GM18517 (cell line): ENCODE measurements at regions not wholly inside any gene's neighbourhood (a gene's known extent, or its start where the extent isn't known, plus 50 kb on each side); places are given as distances from the start of the nearest gene placed in this dataset.
"Not testable (repeated sequence)": the region's sequence is repeated elsewhere in the genome, so short reads cannot be mapped to it uniquely, and the experiment has no call there.

ENCODE experiments used
- ATAC-seq: cut with Tn5 transposase; IDR thresholded peaks from one replicate; pipeline ENCODE4 v1.9.1; 2021; ENCODE audit warnings: mild to moderate bottlenecking, moderate library complexity; ENCODE audit not compliant: unreplicated experiment

DNA sequence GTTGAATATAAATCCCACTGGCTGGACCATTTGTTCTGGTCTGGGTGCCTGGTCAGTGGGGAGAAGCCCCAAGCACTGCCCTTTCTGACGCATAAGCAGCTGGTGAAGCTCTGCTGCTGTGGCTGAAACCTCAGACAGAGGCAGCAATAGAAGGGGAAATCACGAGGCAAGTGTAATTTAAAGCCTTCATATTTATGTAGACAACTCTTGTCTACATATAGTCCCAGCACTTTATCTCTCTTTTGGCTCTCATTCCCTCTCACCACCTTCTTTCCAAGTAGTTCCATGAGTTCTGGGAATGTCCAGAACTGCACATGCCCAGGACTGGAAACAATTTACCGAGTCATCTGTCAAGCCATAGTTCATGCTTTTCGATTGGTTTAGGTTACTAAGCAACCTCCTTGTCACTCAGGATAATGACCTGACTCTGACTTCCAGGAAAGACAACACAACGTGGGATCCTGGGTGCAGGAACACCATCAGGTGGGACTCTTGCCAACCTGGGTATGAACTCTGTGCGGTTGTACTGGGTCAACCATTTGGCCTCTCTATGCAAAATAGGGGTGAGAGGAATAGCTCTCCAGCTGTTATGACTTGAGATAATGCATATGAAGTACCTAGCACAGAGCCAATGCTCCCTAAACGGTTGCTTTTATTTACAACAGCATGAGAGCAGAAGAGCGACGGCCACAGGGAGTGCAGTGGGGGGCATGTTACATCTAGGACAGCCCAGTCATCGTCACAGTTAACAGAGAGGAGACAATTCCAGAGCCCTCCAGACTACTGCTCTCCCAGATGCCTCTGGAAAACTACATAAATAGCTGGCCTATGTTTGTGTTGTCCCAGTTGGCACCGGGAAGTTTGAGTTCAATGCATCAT is 321.9 kb downstream of the FOXO1 start:
- no peak for ATAC-seq

DNA sequence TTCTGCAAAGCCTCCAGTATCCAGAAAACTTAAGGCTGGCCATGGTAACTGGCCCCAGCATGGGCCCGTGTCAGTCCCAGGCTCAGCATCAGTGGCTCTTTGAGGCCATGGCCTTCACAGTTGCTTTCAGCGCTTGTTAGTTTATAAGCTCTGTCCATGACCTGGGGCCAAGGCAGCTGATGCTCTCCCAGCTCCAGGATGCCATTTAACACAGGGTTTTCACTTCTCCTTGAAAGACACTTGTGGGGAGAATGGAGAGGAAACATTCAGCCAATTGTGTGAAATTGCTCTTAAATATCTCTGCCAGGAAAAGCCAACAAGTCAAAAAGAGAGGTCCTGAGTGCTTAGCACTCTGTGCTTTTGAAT is 321.3 kb downstream of the FOXO1 start:
- no peak for ATAC-seq

DNA sequence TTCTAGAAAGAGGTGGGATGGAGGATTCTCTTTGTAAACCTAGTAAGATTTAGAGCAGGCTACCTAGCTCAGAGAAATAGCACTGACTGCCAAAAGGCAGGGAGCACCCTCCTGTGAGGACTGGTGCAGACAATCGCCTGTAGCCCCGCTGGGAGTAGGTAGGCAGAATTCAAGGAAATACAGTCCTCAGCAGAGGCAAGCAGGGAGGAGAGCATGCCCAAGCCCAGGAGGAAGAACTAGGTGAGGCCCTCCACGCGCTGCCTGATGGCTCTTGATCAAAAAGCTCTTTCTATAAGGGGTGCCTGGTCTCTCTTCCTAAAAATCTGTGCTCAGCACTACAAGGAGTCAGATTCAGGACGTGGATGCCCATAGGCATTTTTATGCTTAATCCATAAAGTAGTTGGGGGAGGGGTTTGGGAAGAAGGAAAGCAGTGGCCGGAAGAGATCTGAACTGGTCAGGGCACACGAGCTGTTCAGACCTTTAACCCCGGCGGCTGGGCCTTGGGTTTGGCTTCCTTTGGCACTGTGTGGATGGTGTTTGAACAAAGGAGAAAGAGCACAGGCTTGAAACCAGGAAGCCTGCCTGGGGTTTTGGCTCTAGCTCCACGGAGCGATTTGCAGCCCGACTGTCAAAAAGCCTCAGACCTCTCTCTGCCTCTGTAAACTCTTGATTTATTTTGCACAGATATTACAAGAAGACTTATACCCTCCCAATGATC is 320.6 kb downstream of the FOXO1 start:
- ATAC-seq, result no peak

DNA sequence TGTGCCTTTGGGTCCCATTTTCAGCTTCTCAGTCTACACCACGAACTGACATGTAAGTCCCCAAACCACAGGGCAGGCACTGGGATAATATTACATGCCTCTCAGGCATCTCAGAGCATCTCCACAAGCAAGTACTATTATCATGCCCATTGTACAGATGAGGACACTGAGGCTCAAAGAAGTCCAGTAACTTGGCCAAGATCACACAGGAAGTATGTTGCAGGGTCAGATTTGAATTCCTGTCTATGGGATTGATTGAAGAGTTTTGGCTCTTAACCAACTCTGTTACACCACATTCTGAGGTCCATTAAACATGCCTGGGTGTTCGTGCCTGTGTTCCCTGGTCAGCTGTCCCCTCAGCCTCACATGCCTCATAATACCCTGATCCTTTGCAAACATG is 319.8 kb downstream of the FOXO1 start:
- ATAC-seq, result no peak

DNA sequence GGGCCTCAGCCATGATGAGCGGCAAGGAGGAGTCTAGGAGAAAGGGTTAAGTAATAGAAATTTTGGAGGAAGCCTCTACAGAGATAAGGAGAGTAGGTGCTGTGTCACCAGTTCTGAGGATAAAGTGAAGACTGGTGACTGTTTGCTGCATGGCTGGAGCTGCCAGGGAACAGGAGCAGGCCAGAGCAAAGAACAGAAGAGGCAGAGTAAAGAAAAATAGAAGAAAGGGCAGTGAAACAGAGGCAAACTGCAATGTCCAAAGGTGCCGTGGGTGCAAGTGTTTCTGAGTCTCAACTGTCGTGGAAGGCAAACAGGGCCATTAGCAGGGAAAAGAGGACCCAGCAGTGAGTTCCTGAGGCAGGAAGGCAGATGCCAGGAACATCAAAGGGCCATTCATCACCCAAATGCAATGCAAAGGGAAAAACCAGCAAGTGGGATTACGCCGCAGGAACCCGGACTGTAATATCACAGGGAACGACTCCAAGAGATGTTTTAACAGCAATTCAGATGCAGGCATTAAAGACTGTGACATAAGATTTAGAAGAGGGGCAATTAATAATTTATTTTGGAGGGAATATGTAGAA is 318.3 kb downstream of the FOXO1 start:
- no peak for ATAC-seq

DNA sequence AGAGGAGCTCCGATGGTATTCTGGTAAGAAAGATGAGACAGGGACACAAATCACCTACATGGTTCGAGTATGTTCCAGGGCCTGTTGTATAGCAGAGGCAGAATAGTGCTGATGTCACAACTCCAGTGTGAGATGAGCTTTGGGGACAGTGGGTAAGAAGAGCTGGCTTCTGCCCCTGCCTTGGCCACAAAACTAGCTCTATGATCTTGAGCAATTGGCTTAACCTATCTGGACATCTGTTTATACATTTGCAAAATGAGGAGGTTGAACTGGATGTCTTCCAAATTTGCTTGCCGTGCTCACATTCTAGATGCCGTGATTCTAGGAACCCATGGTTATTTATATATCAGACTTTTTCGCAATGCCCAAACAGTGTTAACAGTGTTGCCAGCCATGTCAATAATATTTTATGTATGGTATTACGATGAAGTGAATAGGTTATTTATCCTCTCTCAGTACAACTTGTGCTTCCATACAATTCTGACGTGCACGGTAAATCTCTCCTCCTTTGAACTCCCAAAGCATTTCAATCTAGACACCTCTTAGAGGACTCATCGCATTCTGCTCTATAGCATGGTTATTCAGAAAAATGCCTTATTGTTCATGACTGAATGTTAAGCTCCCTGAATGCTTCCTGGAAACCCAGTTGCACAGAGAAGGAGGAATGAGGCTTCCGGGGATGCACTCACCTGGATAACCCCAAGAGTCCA is 316.0 kb downstream of the FOXO1 start:
- ATAC-seq, result no peak

DNA sequence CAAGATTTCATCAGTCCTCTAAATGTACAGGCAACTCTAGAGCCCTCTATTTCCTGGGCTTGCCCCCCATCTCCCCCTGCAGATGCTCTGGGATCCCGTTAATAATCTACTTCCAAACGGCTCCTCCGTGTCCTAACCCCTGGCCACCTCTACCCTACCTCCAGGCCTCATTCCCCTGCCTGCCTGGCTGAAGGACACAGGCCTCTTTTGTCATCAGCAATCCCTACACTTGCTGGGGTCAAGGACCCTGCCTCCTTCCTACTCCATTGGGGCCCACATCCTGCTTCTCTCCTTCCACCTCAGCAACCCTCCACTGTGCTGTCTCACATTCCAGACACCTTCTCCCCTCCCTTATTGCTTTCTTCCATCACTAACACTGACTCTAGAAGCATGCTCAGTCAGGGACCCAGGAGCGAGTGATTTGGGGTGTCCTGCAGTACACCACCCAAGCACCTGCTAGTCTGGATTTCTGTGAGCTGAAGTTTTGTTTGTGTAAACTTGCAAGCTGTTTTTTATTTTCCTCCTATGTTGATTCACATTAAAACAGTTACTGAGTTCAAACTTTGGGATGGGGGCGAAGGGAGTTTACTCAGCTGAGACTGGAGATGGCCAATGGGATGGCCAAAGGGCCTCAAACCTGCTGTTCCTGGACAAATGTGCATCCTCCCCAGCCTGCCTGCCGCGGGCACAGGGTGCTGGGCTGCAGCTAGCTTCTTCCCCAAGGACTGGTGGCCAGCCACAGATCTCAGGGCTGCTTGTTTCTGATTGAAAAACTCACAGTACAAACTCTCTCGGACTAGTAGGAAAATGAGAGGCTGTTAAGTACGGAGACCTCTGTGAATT is 314.7 kb downstream of the FOXO1 start:
- ATAC-seq, result no peak

DNA sequence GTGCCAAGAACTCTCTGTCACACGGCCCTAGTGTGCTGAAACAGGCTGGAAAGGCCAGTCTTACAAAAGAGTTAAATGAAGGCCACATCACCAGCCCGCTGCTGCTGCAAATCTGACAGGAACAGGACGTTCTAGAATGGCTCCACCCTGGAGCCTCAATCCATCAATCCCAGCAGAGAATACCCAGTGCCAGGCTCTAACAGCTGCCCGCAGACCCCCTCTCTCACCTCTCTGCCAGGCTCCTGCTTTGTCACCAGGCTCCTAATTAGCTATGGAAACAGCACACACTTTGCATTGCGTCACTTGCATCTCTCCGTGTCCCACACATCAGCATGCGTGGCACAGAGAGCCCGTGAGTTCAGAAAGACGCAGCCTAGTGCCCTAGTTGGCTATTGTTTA is 314.1 kb downstream of the FOXO1 start:
- ATAC-seq, result no peak

DNA sequence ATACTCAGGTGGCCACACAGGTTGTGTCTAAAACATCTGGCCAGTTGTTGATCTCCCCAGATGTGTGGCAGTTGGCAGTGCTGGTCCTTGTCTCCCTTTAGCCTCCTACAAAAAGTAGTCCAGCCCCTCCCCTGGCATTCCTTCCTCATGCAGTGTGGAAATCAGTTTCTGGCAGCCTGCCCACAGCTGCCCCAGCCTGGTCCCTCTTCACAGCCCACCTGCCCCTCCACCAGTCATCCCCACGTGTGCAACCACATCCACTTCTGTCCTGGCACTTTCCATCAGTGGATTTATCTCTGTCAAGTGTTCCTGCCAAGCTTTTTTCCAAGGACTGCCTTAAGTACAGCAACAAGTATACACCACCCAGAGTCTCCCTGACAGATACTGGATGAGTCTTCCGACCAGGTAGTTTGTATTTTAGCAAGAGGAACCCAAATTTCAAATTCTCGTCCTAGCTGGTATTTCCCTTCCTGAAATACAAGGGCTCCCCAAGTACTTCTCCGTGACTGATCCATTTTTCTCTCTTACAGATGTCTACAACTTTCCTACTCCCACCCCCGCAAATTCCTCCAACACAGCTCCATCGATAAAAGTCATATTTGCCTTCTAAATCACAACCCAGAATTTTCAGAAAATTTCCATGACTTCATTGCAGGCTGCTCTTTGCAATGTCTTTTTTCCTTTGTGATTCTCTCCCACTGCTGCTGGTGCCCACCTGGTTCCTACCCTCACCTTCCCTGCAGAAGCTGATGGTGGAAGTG is 313.5 kb downstream of the FOXO1 start:
- ATAC-seq, result no peak

DNA sequence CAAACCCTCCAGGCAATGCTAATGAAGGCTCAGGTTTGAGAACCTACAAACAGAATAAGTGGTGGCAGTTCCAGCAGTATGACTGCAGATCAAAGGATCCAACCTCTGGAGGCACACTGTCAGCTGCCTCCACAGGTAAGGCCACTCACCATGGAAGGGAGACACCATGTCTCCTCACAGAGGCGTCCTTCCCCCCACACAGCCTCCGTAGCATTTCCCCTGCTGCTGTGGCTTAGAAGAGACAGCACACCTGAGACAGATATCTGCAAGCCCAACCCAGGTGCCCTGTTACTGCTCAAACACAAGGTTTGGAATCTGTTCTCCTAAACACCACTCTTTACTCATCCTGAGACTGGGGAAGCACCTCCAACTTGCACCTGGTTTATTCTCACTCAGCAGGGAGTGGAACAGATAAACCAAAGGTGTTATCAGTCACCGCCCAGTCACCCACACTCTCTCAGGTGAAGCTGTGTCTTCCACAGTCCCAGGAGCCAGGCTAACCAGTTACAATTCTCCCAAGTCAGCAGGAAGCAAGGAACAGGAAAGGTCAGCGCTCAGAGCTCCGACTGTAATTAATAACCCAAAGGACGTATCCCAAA is 311.2 kb downstream of the FOXO1 start:
- ATAC-seq, result no peak

DNA sequence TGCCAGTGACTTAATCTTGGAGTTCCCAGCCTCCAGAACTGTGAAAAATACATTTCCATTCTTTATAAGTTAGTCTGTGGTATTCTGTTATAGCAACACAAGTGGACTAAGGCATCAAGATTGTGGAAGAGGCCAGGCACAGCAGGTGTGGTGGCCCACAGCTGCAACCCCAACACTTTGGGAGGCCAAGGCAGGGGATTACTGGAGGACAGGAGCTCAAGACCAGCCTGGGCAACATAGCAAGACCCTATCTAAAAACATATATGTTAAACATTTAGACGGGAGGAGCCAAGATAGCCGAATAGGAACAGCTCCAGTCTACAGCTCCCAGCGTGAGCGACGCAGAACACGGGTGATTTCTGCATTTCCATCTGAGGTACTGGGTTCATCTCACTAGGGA is 310.4 kb downstream of the FOXO1 start:
- no peak for ATAC-seq

DNA sequence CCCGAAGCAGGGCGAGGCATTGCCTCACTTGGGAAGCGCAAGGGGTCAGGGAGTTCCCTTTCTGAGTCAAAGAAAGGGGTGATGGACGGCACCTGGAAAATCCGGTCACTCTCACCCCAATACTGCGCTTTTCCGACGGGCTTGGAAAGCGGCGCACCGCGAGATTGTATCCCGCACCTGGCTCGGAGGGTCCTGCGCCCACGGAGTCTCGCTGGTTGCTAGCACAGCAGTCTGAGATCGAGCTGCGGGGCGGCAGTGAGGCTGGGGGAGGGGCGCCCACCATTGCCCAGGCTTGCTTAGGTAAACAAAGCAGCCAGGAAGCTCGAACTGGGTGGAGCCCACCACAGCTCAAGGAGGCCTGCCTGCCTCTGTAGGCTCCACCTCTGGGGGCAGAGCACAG is 310.0 kb downstream of the FOXO1 start:
- not testable (repeated sequence) for ATAC-seq

DNA sequence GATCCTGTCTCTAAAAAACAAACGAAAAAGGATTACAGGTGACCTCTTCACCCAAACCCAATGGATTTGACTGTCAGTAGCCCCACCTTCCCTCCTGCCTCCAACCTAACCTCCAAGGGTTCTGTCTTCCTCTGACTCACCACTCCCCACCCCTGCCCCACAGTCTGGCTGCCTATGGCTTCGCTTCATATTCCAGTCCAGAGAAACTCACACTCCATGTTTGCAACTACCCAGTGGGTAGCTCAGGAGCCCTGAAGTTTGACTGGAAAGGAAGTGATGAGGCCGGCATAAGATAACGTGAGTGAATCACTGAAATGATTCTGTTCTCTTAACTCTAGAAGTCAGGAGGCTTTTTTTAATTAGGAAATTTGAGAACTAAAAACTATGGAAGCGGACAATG is 303.9 kb downstream of the FOXO1 start:
- no peak for ATAC-seq

DNA sequence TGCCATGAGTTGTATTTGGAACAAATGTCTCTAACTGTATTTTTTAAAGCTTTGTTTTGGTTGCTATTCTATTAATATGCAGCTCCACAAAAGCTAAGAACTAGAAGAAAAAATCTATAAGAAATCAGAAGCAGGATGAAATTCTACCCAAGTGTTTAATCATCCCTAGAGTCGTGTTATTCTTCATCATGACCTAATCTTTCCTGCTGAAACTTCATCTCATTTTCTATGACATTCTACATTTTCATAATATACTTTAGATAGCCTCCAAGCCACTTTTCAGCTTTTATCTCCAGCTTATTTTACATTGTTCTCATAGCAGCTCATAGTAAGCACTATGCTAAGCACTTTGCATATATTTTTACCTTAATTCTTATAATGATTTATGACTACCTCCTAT is 302.8 kb downstream of the FOXO1 start:
- no peak for ATAC-seq

DNA sequence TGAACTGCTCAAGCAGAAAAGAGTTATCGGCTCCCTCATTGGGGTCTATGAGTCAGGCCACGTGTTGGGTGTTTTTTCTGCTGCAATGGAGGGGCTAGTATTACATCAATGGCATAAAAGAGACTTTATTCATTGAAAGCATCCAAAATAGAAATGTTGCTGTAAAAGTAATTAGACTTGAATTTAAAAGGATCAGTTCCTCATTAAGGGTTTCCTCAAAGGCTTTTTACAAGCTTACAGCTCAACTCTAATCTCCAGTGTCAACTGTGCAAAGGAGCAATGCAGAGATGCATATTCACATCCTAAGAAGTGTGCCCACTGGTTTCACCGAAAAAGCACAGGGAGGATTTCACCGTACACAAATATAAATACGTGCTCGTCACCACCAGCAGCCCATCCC is 300.3 kb downstream of the FOXO1 start:
- no peak for ATAC-seq

DNA sequence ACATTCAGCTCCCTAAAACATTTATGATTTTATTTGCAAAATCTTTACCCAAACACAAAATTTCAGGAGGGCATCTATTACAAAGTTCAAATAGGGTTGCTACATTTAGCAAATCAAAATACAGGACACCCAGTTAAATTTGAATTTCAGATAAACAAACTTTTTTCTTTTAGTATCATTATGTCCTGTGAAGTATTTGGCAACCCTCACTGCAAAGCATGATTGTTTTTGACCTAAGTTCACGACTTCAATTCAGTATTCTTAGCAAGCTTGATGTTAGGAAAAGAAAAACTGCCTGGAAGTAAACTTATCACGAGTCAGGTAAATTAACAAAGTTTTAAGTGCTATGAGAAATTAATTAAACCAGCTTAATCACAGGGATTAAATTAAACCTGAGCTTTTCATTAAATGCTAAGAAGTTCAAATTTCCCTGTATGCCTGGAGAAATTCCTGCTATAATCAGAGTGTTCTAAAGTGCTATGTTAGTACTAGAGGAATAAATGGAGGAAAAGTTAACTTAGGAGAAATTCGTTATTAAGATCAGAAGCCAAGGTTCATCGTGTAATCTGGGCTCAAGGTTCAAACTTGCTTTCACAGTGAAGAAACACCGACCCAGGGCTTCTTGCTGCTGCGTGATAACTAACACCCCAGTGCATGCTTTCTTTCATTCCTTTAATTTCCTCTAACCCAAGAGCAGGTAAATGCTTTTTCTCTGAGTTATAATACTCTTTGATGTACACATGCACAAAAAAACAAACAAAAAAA is 298.1 kb downstream of the FOXO1 start:
- no peak for ATAC-seq

DNA sequence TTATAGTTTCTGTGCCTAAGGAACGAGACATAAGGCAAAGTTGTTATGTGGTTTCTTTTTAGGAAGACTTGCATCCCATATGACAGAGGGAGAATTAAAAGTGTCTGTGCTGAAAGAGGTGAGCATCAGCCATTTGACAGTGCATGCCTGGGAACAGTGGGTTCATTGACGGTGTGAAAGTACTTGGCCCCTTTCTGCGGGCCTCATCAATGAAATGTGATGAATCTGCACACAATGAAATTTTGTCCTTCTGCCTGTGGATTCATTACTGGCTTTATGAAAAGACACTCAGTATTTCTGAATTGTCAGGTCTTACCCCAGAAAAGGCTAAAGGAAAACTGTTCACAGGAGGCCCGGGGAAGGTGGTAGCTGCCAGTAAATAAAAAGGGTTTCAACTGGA is 295.8 kb downstream of the FOXO1 start:
- no peak for ATAC-seq

DNA sequence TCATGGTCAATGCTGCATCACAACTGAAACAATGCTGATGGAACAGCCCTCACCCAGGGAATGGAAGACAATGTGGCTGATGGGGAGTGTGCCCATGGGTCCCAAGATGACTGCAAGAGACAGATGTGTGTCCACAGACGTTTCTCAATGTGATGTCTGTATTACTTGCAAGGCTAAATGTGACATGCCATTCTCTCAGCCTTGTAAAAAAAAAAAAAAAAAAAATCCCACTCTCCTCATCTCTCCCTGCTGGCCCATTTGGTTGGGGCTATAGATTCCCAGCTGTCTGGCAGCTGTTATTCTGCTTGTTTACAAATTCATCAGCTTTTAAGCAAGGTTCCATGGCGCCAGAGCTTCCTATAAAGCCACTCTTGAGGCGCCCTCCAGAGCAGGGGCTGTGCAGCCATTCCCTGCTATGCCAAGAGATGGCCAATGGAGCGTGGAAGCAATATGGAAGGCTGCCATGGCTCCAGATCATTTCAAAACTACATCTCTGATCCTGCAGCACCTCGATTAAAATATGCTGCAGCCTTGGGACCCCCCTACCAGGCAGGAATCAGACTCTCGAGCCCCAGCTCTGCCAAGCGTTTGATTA is 294.8 kb downstream of the FOXO1 start:
- no peak for ATAC-seq
